H1 (cell line): ENCODE measurements at regions not wholly inside any gene's neighbourhood (a gene's known extent, or its start where the extent isn't known, plus 50 kb on each side); places are given as distances from the start of the nearest gene placed in this dataset.
A peak's percentile ranks its signal among the peaks of the same experiment; 100 is the strongest.

ENCODE experiments used
- CTCF ChIA-PET: fragments of 300-600 bp; sonication (Branson Sonifier 250); formaldehyde crosslinking; loops from one replicate; lab custom pipeline; 2021; ENCODE audit not compliant: partially characterized antibody; lab: Charles Lee
- POLR2A ChIA-PET: fragments of 300-600 bp; sonication (Branson Sonifier 250); formaldehyde crosslinking; loops from one replicate; lab custom pipeline; 2021; ENCODE audit warnings: inconsistent platforms; ENCODE audit not compliant: partially characterized antibody; lab: Charles Lee
- DNase-seq, 2 experiments: peaks; one replicate each; pipeline versions ENCODE4 v3.0.0 to v3.0.0-alpha.2; 2010 to 2022; ENCODE audit warnings: low spot score in 2 of 2, low read depth in 1 of 2, mixed read lengths in 1 of 2
- FAIRE-seq: peaks from 2 replicates; lab custom pipeline; 2011; peaks lifted over from hg19 to GRCh38; lab: Jason Lieb, UNC
- H2AFZ ChIP-seq: 2 replicates; pipeline ENCODE4 v1.8.1; 2012; ENCODE audit warnings: low read length, inconsistent platforms
- H2AK5ac ChIP-seq: 2 replicates; pipeline ENCODE4 v1.6.1; 2013; ENCODE audit warnings: low read depth, low read length
- H2BK120ac ChIP-seq: replicated peaks from 2 replicates; pipeline ENCODE3; 2013; ENCODE audit warnings: low read depth, low read length, inconsistent platforms
- H2BK12ac ChIP-seq: 2 replicates; pipeline ENCODE4 v1.6.1; 2013; ENCODE audit warnings: low read depth, low read length
- H2BK15ac ChIP-seq: 2 replicates; pipeline ENCODE4 v1.6.1; 2013; ENCODE audit warnings: low read length
- H2BK20ac ChIP-seq: 2 replicates; pipeline ENCODE4 v1.6.1; 2013; ENCODE audit warnings: low read length
- H2BK5ac ChIP-seq: 2 replicates; pipeline ENCODE4 v1.6.1; 2013; ENCODE audit warnings: low read depth, low read length
- H3K14ac ChIP-seq: 2 replicates; pipeline ENCODE4 v1.6.1; 2013; ENCODE audit warnings: inconsistent platforms; ENCODE audit not compliant: insufficient read length
- H3K18ac ChIP-seq: 2 replicates; pipeline ENCODE4 v1.6.1; 2013; ENCODE audit warnings: low read length; ENCODE audit errors: extremely low read depth
- H3K23ac ChIP-seq: 2 replicates; pipeline ENCODE4 v1.6.1; 2013; ENCODE audit warnings: inconsistent platforms; ENCODE audit not compliant: insufficient read length
- H3K23me2 ChIP-seq: 2 replicates; pipeline ENCODE4 v1.6.1; 2013; ENCODE audit warnings: low read depth, low read length
- H3K27ac ChIP-seq: 2 replicates; pipeline ENCODE4 v1.6.1; 2011; ENCODE audit warnings: low read depth, low read length, inconsistent platforms
- H3K27me3 ChIP-seq, 4 experiments: replicated peaks in 1 of 4; 1 replicate in 1 of 4; 2 replicates in 3 of 4; pipeline versions ENCODE4 v1.6.1 to v1.8.1; 2011 to 2013; ENCODE audit warnings: low read length in 3 of 4, mild to moderate bottlenecking in 3 of 4, inconsistent platforms in 2 of 4, mixed read lengths in 2 of 4, moderate library complexity in 1 of 4; ENCODE audit not compliant: control insufficient read depth in 3 of 4, insufficient read depth in 3 of 4; ENCODE audit errors: extremely low read depth in 1 of 4
- H3K36me3 ChIP-seq, 4 experiments: 2 replicates each; pipeline versions ENCODE4 v1.6.1 to v1.8.1; 2011 to 2013; ENCODE audit warnings: mild to moderate bottlenecking in 4 of 4, low read length in 3 of 4, moderate library complexity in 2 of 4, control low read depth in 1 of 4, inconsistent platforms in 1 of 4; ENCODE audit not compliant: insufficient read depth in 4 of 4, control insufficient read depth in 2 of 4
- H3K4ac ChIP-seq: replicated peaks from 2 replicates; pipeline ENCODE3; 2013; ENCODE audit warnings: low read length, low read depth, mixed read lengths, inconsistent platforms; ENCODE audit not compliant: insufficient read length
- H3K4me1 ChIP-seq, 4 experiments: replicated peaks in 1 of 4; 1 replicate in 1 of 4; 2 replicates in 3 of 4; pipeline versions ENCODE4 v1.6.1 to v1.8.1; 2011 to 2013; ENCODE audit warnings: low read length in 3 of 4, inconsistent platforms in 2 of 4, mixed read lengths in 1 of 4; ENCODE audit not compliant: insufficient read depth in 4 of 4, control insufficient read depth in 3 of 4
- H3K4me2 ChIP-seq, 2 experiments: 2 replicates each; pipeline versions ENCODE4 v1.6.1 to v1.8.1; 2011 to 2013; ENCODE audit warnings: low read depth in 2 of 2, low read length in 2 of 2, control low read depth in 1 of 2, inconsistent platforms in 1 of 2, mild to moderate bottlenecking in 1 of 2; ENCODE audit not compliant: insufficient read depth in 1 of 2
- H3K4me3 ChIP-seq, 4 experiments: fragments of 200-600, 300-600 bp in 1 of 4; sonication (generic), shearing (Covaris generic), sonication (Bioruptor Twin) in 1 of 4; 2 replicates each; pipeline versions ENCODE4 v1.5.1 to v1.8.1; 2011 to 2016; ENCODE audit warnings: low read length in 4 of 4, low read depth in 3 of 4, control low read depth in 2 of 4, inconsistent platforms in 2 of 4, mild to moderate bottlenecking in 2 of 4, mixed read lengths in 1 of 4, moderate library complexity in 1 of 4; ENCODE audit not compliant: insufficient read depth in 2 of 4; ENCODE audit errors: extremely low read depth in 1 of 4
- H3K56ac ChIP-seq: replicated peaks from 2 replicates; pipeline ENCODE3; 2013; ENCODE audit warnings: low read depth, mild to moderate bottlenecking, mixed read lengths, low read length, inconsistent platforms; ENCODE audit not compliant: insufficient read length
- H3K79me1 ChIP-seq: 2 replicates; pipeline ENCODE4 v1.6.1; 2013; ENCODE audit warnings: low read depth, low read length, control low read depth
- H3K79me2 ChIP-seq, 2 experiments: 2 replicates each; pipeline versions ENCODE4 v1.6.1 to v1.8.1; 2012 to 2013; ENCODE audit warnings: low read length in 2 of 2, mild to moderate bottlenecking in 2 of 2, inconsistent platforms in 1 of 2; ENCODE audit not compliant: insufficient read depth in 2 of 2, control insufficient read depth in 1 of 2
- H3K9ac ChIP-seq, 4 experiments: replicated peaks in 1 of 4; 1 replicate in 1 of 4; 2 replicates in 3 of 4; pipeline versions ENCODE4 v1.6.1 to v1.8.1; 2011 to 2013; ENCODE audit warnings: low read depth in 3 of 4, low read length in 3 of 4, control low read depth in 2 of 4, mild to moderate bottlenecking in 2 of 4, moderate library complexity in 2 of 4, inconsistent platforms in 1 of 4; ENCODE audit errors: extremely low read depth in 1 of 4
- H3K9me3 ChIP-seq, 2 experiments: 2 replicates each; pipeline versions ENCODE4 v1.6.1 to v1.8.1; 2012 to 2013; ENCODE audit warnings: mild to moderate bottlenecking in 2 of 2, moderate library complexity in 2 of 2, control low read depth in 1 of 2, inconsistent platforms in 1 of 2, low read depth in 1 of 2, low read length in 1 of 2, mixed read lengths in 1 of 2; ENCODE audit not compliant: insufficient read depth in 2 of 2
- H4K20me1 ChIP-seq, 2 experiments: replicated peaks in 1 of 2; 2 replicates each; pipeline versions ENCODE3 to v1.8.1; 2011 to 2013; ENCODE audit warnings: inconsistent platforms in 2 of 2, low read length in 2 of 2, mild to moderate bottlenecking in 1 of 2; ENCODE audit not compliant: insufficient read depth in 2 of 2, control insufficient read depth in 1 of 2
- H4K5ac ChIP-seq: 2 replicates; pipeline ENCODE4 v1.6.1; 2013; ENCODE audit warnings: low read length, low read depth, mixed read lengths, inconsistent platforms; ENCODE audit not compliant: insufficient read length
- H4K8ac ChIP-seq: 2 replicates; pipeline ENCODE4 v1.8.0; 2013; ENCODE audit warnings: mild to moderate bottlenecking, moderate library complexity, low read length, inconsistent platforms; ENCODE audit not compliant: insufficient read depth; ENCODE audit errors: extremely low read depth
- H4K91ac ChIP-seq: replicated peaks from 2 replicates; pipeline ENCODE3; 2013; ENCODE audit warnings: low read length, mixed read lengths, inconsistent platforms; ENCODE audit not compliant: insufficient read length
- BCL11A ChIP-seq, 2 experiments: IDR thresholded peaks; one replicate each; pipeline ENCODE4 v1.6.1; 2011; ENCODE audit warnings: low read depth in 2 of 2, low read length in 2 of 2, mild to moderate bottlenecking in 2 of 2
- CBX5 ChIP-seq: fragments of 300-800, 300-1000 bp; sonication (generic); IDR thresholded peaks from 2 replicates; pipeline ENCODE4 v1.7.1; 2016; ENCODE audit warnings: antibody characterized with exemption, low read length, low read depth
- CBX8 ChIP-seq: fragments of 300-800, 300-1000 bp; sonication (generic); IDR thresholded peaks from 2 replicates; pipeline ENCODE4 v1.7.1; 2016; ENCODE audit warnings: low read depth, low read length, borderline replicate concordance
- HDAC6 ChIP-seq: IDR thresholded peaks from one replicate; pipeline ENCODE4 v1.7.1; 2012; ENCODE audit warnings: low read depth, mild to moderate bottlenecking, inconsistent platforms, low read length, moderate library complexity
- RAD21 ChIP-seq, 2 experiments: IDR thresholded peaks in 1 of 2; conservative IDR thresholded peaks in 1 of 2; 2 replicates each; pipeline ENCODE4 v1.6.1; 2011; ENCODE audit warnings: low read depth in 2 of 2, low read length in 2 of 2, improper control_type of control experiment in 1 of 2, inconsistent platforms in 1 of 2, mild to moderate bottlenecking in 1 of 2, moderate library complexity in 1 of 2
- RNF2 ChIP-seq: fragments of 200-900, 300-1000 bp; sonication (generic); IDR thresholded peaks from 2 replicates; pipeline ENCODE4 v1.7.1; 2016; ENCODE audit warnings: borderline replicate concordance, low read depth, mild to moderate bottlenecking, antibody characterized with exemption, low read length; ENCODE audit not compliant: poor library complexity, severe bottlenecking; ENCODE audit errors: missing control alignments
- SP1 ChIP-seq: IDR thresholded peaks from 2 replicates; pipeline ENCODE4 v1.6.1; 2011; ENCODE audit warnings: low read depth, low read length
- WGBS, 2 experiments: shearing (Covaris generic) in 1 of 2; methylation state at CpG; one replicate each; pipeline versions ENCODE4 v1.1.6 to v1.1.7; 2013 to 2015; ENCODE audit warnings: low lambda C conversion rate in 2 of 2, mixed read lengths in 2 of 2, inconsistent platforms in 1 of 2, low coverage in 1 of 2, missing lambda C conversion rate in 1 of 2; ENCODE audit not compliant: insufficient replicate concordance in 2 of 2, insufficient coverage in 1 of 2, insufficient read length in 1 of 2; ENCODE audit errors: extremely low coverage in 1 of 2, missing lambda C conversion rate in 1 of 2; 5-methylcytosine and 5-hydroxymethylcytosine counted together
- TF ChIP-seq, protein P1 (sequence below): IDR thresholded peaks from 2 replicates; pipeline ENCODE4 v1.6.1; 2011; ENCODE audit warnings: low read depth, mild to moderate bottlenecking, low read length; ENCODE audit not compliant: insufficient read depth

DNA sequence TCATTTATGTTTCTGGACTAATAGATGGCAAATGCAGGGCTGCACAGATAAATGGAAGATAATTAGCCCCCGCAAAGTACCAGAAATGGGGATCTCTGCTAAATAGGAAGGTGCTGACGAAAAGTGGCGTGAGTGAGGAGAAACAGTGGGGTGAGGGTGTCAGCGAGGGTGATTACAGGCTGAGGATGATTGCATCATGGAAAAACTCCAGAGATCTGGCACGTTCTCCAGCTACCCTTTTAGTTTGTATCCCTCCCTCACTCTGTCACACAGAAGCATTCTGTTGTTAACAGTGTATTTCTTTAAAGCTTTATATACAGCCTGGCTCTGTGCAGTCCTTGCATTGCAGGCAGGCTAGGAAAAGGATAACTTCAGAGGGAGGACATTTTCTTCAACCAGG is 309.6 kb upstream of the DDX53 start:
- H3K4me2 ChIP-seq, result no peak overlapping the region
- H3K18ac ChIP-seq, result no peak overlapping the region
- H3K23me2 ChIP-seq, result no peaks in the 10 kb centered on the region
- no peaks in the 10 kb centered on the region for H3K27me3 ChIP-seq
- TF ChIP-seq, protein P1, sequence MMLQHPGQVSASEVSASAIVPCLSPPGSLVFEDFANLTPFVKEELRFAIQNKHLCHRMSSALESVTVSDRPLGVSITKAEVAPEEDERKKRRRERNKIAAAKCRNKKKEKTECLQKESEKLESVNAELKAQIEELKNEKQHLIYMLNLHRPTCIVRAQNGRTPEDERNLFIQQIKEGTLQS, result no peak
- no peak for TF ChIP-seq BCL11A (IDR thresholded peaks at IDR 0.05; ENCODE audit: low read depth in 2 of 2, low read length in 2 of 2)
- TF ChIP-seq RAD21 (IDR thresholded peaks at IDR 0.05 in 1 of 2, conservative IDR thresholded peaks at IDR 0.05 in 1 of 2; ENCODE audit: low read depth in 2 of 2, low read length in 2 of 2), result no peak
- no peak for TF ChIP-seq HDAC6
- no peak for TF ChIP-seq RNF2
- TF ChIP-seq SP1, result no peak
- no peak for TF ChIP-seq CBX5
- TF ChIP-seq CBX8, result no peak
- TF ChIP-seq, all 59 proteins: peak for 0
- no peaks in the 10 kb centered on the region for H3K9me3 ChIP-seq
- no peak overlapping the region for H2BK15ac ChIP-seq
- WGBS, 2 experiments, result 82% methylated on average over 5 of the region's 5 CpGs; no CpG with 5 or more reads in 1 of the 2 experiments
- H4K20me1 ChIP-seq, result no peaks in the 10 kb centered on the region
- H2BK5ac ChIP-seq, result peak overlapping the region; percentile 87; the same call in 1 of the 2 replicates
- no peaks in the 10 kb centered on the region for H3K79me2 ChIP-seq
- peak overlapping the region; percentile 68; the same call in 1 of the 2 replicates for H2BK12ac ChIP-seq
- no peak overlapping the region for H4K91ac ChIP-seq
- peak overlapping the region; percentile 48; the same call in 1 of the 2 replicates for H2BK20ac ChIP-seq
- H3K23ac ChIP-seq, result no peak overlapping the region
- ChIA-PET CTCF (no interaction called here), POLR2A (interaction anchor here (1.0 kb wide), 1 partner anchor 63 kb away, joined by 3 read pairs; no protein-coding TSS in a partner anchor)
- H3K4ac ChIP-seq, result no peak overlapping the region
- H2AK5ac ChIP-seq, result no peak overlapping the region
- H3K9ac ChIP-seq, result no peak overlapping the region
- H3K4me1 ChIP-seq, result peaks cover 0 to 7% (median 2%) of the 10 kb centered on the region in 4 experiments; a peak in 5 of 7 replicates
- no peak overlapping the region for H4K5ac ChIP-seq
- no peaks in the 10 kb centered on the region for H3K79me1 ChIP-seq
- H3K36me3 ChIP-seq, result no peaks in the 10 kb centered on the region
- H2BK120ac ChIP-seq, result no peak overlapping the region
- H4K8ac ChIP-seq, result no peak overlapping the region
- H2AFZ ChIP-seq, result no peak overlapping the region
- H3K56ac ChIP-seq, result no peak overlapping the region
- H3K27ac ChIP-seq, result no peak overlapping the region
- H3K4me3 ChIP-seq, result no peak overlapping the region
- H3K14ac ChIP-seq, result no peak overlapping the region
- no peak for FAIRE-seq
- DNase-seq, result no peak
